Natural killer cell (primary cell): ENCODE measurements at regions not wholly inside any gene's neighbourhood (a gene's known extent, or its start where the extent isn't known, plus 50 kb on each side); places are given as distances from the start of the nearest gene placed in this dataset.

ENCODE experiments used
- ATAC-seq, 3 donors: fragments of 150-1000 bp in 2 of 3; fragments of 200-7000 bp in 1 of 3; cut with Tn5 transposase; 1 replicate in 1 of 3; 2 replicates in 2 of 3; pipeline ENCODE4 v1.10.0; 2021; ENCODE audit warnings: mild to moderate bottlenecking in 2 of 3, moderate library complexity in 2 of 3
- DNase-seq, 2 donors: peaks; one replicate each; pipeline versions ENCODE4 v3.0.0 to v3.0.0-alpha.2; 2013 to 2021; ENCODE audit warnings: mixed read lengths in 1 of 2
- H3K27ac ChIP-seq: one replicate; pipeline ENCODE4 v1.5.1; 2013; ENCODE audit warnings: mild to moderate bottlenecking, low read length
- H3K27me3 ChIP-seq: one replicate; pipeline ENCODE4 v1.6.1; 2013; ENCODE audit warnings: low read length; ENCODE audit not compliant: control insufficient read depth, insufficient read depth
- H3K36me3 ChIP-seq: one replicate; pipeline ENCODE4 v1.6.1; 2013; ENCODE audit warnings: low read length; ENCODE audit not compliant: control insufficient read depth, insufficient read depth
- H3K4me1 ChIP-seq: one replicate; pipeline ENCODE4 v1.6.1; 2013; ENCODE audit warnings: low read length; ENCODE audit not compliant: control insufficient read depth, insufficient read depth
- H3K4me3 ChIP-seq: one replicate; pipeline ENCODE4 v1.5.1; 2013; ENCODE audit warnings: low read length
- H3K9me3 ChIP-seq: one replicate; pipeline ENCODE4 v1.6.1; 2013; ENCODE audit warnings: low read length; ENCODE audit not compliant: control insufficient read depth, insufficient read depth
- H3K27ac Mint-ChIP-seq, 2 donors: one replicate each; pipeline ENCODE4 v1.8.0; 2022; ENCODE audit warnings: mild to moderate bottlenecking in 2 of 2, mixed read lengths in 2 of 2, moderate library complexity in 1 of 2
- H3K27me3 Mint-ChIP-seq, 2 donors: one replicate each; pipeline ENCODE4 v1.8.0; 2022; ENCODE audit warnings: low read depth in 2 of 2, mixed read lengths in 2 of 2
- H3K36me3 Mint-ChIP-seq: one replicate; pipeline ENCODE4 v1.8.0; 2022; ENCODE audit warnings: mixed read lengths
- H3K4me1 Mint-ChIP-seq, 2 donors: one replicate each; pipeline ENCODE4 v1.8.0; 2022; ENCODE audit warnings: mixed read lengths in 2 of 2
- H3K4me3 Mint-ChIP-seq: one replicate; pipeline ENCODE4 v1.8.0; 2022; ENCODE audit warnings: mild to moderate bottlenecking, moderate library complexity, mixed read lengths
- H3K9me3 Mint-ChIP-seq, 2 donors: one replicate each; pipeline ENCODE4 v1.8.0; 2022; ENCODE audit warnings: mixed read lengths in 2 of 2
- CTCF ChIP-seq: fragments of 200-600 bp; IDR thresholded peaks from one replicate; pipeline ENCODE4 v1.8.0; 2022; ENCODE audit warnings: antibody characterized with exemption
- WGBS: methylation state at CpG from one replicate; pipeline ENCODE4 v1.1.7; 2013; ENCODE audit warnings: missing lambda C conversion rate; ENCODE audit not compliant: insufficient coverage; 5-methylcytosine and 5-hydroxymethylcytosine counted together
- intact Hi-C: fragments of 100-400 bp; cut with micrococcal nuclease; formaldehyde crosslinking; loops from one replicate; pipeline ENCODE4 v1.14.2; 2022

- Mint-ChIP-seq H3K27me3 (no peaks in the 10 kb centered on the region), H3K36me3 (peaks cover 16% of the 10 kb centered on the region), H3K4me1 (no peaks in the 10 kb centered on the region), H3K27ac (no peak overlapping the region), H3K9me3 (peaks cover 13 to 21% of the 10 kb centered on the region in 2 donors), H3K4me3 (no peak overlapping the region)
- H3K27ac ChIP-seq, result no peak overlapping the region
- no peaks in the 10 kb centered on the region for H3K4me1 ChIP-seq
- no peak overlapping the region for H3K4me3 ChIP-seq
- intact Hi-C loops, result no loop called here
- ATAC-seq (no peak), DNase-seq (no peak)
- no peaks in the 10 kb centered on the region for H3K27me3 ChIP-seq
- 94% methylated on average over 1 of the region's 1 CpG for WGBS
- no peak for TF ChIP-seq CTCF
- peaks cover 5% of the 10 kb centered on the region for H3K9me3 ChIP-seq
- H3K36me3 ChIP-seq, result no peaks in the 10 kb centered on the region
Measured at GRCh38 chr18:53764086-53764485, 460.4 kb downstream of the MBD2 start.

DNA sequence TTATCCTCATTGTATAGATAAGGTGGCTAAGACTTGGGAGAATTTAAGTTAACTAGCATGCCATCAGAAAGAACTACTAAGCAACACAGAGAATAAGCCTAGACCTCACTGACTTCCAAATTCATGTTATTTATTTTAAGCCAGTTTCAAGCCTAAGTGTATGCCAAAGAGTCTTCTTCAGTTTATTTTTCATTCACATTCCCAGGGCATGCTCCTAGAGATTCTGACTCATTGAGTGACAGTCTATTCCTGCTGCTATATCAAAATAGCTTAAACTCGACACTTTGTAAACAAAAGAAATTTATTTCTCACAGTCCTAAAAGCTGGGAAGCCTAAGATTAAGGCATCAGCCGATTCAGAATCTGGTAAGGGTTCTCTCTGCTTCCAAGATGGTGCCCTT is 467.1 kb downstream of the MBD2 start:
- no peak for TF ChIP-seq CTCF
- ATAC-seq, result no peak
- intact Hi-C loops, result no loop called here
- no peak for DNase-seq
- H3K27ac ChIP-seq, result no peak overlapping the region
- H3K9me3 Mint-ChIP-seq, result peaks cover 15 to 19% of the 10 kb centered on the region in 2 donors
- H3K9me3 ChIP-seq, result peaks cover 2% of the 10 kb centered on the region
- no peak overlapping the region for H3K4me3 ChIP-seq
- 56% methylated on average over 2 of the region's 2 CpGs for WGBS
- no peaks in the 10 kb centered on the region for H3K4me1 ChIP-seq
- no peak overlapping the region for H3K27ac Mint-ChIP-seq
- H3K36me3 ChIP-seq, result no peaks in the 10 kb centered on the region
- H3K27me3 ChIP-seq, result no peaks in the 10 kb centered on the region
- H3K27me3 Mint-ChIP-seq, result no peaks in the 10 kb centered on the region
- no peak overlapping the region for H3K4me3 Mint-ChIP-seq
- no peaks in the 10 kb centered on the region for H3K4me1 Mint-ChIP-seq
- H3K36me3 Mint-ChIP-seq, result no peaks in the 10 kb centered on the region

DNA sequence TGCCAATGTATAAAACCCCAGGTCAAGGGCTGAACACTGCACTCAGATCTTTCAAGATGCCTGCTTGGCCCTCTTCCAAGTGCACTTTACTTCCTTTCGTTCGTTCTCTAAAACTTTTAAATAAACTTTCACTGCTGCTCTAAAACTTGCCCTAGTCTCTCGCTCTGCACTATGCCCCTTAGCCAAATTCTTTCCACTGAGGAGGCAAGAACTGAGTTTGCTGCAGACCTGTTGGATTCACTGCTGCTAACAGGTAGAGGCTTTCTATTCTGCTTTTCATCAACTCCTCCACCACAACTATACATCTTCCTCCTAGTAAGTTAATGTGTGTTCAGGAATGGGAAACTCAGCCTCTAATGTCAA is 467.9 kb downstream of the MBD2 start:
- H3K4me1 ChIP-seq, result no peaks in the 10 kb centered on the region
- Mint-ChIP-seq H3K27ac (no peak overlapping the region), H3K27me3 (no peaks in the 10 kb centered on the region), H3K36me3 (no peaks in the 10 kb centered on the region), H3K4me1 (no peaks in the 10 kb centered on the region), H3K4me3 (no peak overlapping the region), H3K9me3 (peaks cover 14 to 17% of the 10 kb centered on the region in 2 donors)
- ATAC-seq (no peak), DNase-seq (no peak)
- no peaks in the 10 kb centered on the region for H3K36me3 ChIP-seq
- TF ChIP-seq CTCF, result no peak
- H3K9me3 ChIP-seq, result peaks cover 2% of the 10 kb centered on the region
- no peak overlapping the region for H3K27ac ChIP-seq
- no peak overlapping the region for H3K4me3 ChIP-seq
- no peaks in the 10 kb centered on the region for H3K27me3 ChIP-seq
- intact Hi-C loops, result no loop called here
- WGBS, result 86% methylated on average over 3 of the region's 3 CpGs

DNA sequence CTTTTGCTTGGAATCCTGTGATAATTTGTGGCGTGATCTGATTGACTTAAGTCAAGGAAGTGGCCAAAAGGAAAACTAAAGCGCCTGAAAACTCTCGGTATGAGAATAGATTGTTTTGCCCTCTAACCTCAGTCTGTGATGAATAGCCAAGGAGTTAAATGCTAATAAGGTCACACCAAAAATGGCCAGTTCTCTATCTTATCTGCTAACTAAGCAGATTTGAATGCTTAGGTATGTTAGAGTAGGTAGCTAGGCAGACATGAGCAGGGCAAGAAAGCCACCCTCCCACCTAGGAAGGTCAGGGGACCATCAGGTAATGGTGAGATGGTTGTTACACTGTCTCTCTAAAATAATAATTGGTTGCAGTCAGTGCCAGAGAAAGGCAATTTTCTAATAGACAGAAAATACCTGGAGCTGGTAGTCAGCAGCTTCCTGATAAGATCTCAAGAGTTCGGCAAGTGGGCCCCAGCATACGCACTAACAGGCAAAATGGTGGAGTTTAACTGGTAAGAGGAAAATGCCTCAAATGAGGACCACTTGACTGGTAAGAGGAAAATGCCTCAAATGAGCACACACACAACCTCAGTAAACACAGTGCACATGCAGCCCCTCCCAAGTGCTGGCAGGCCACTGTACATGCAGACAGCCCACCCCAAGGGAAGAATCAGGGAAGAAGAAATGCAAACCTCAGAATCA is 468.4 kb downstream of the MBD2 start:
- DNase-seq (no peak), ATAC-seq (no peak)
- peaks cover 2% of the 10 kb centered on the region for H3K9me3 ChIP-seq
- H3K27me3 ChIP-seq, result no peaks in the 10 kb centered on the region
- 84% methylated on average over 5 of the region's 5 CpGs for WGBS
- no peaks in the 10 kb centered on the region for H3K36me3 ChIP-seq
- Mint-ChIP-seq H3K27me3 (no peaks in the 10 kb centered on the region), H3K36me3 (no peaks in the 10 kb centered on the region), H3K27ac (no peak overlapping the region), H3K9me3 (peaks cover 15 to 17% of the 10 kb centered on the region in 2 donors), H3K4me1 (no peaks in the 10 kb centered on the region), H3K4me3 (no peak overlapping the region)
- H3K27ac ChIP-seq, result no peak overlapping the region
- H3K4me3 ChIP-seq, result no peak overlapping the region
- no peaks in the 10 kb centered on the region for H3K4me1 ChIP-seq
- no peak for TF ChIP-seq CTCF
- intact Hi-C loops, result no loop called here
